Prostate gland (tissue), 2 donors: ENCODE measurements at regions not wholly inside any gene's neighbourhood (a gene's known extent, or its start where the extent isn't known, plus 50 kb on each side); places are given as distances from the start of the nearest gene placed in this dataset.

ENCODE experiments used
- DNase-seq: peaks from one replicate; pipeline ENCODE4 v3.0.0-alpha.2; 2019; ENCODE audit warnings: low spot score
- H3K27ac ChIP-seq, 2 donors: fragments of 200-600 bp; sonication (generic); 2 replicates each; pipeline ENCODE4 v1.5.1; 2017 to 2019
- H3K27me3 ChIP-seq: fragments of 200-600 bp; sonication (generic); replicated peaks from 2 replicates; pipeline ENCODE4 v1.5.1; 2019; ENCODE audit not compliant: insufficient read depth
- H3K36me3 ChIP-seq, 2 donors: fragments of 200-600 bp; sonication (generic); 1 replicate in 1 of 2; 2 replicates in 1 of 2; pipeline versions ENCODE4 v1.5.1 to v1.8.1; 2017 to 2019
- H3K4me1 ChIP-seq: fragments of 200-600 bp; sonication (generic); replicated peaks from 2 replicates; pipeline ENCODE4 v1.5.1; 2019
- H3K4me3 ChIP-seq, 2 donors: fragments of 200-600 bp; sonication (generic); 2 replicates each; pipeline ENCODE4 v1.5.1; 2017 to 2019
- H3K9me3 ChIP-seq: fragments of 200-600 bp; sonication (generic); 2 replicates; pipeline ENCODE4 v1.5.1; 2017
- CTCF ChIP-seq, 4 experiments: fragments of 200-600 bp in 2 of 4; fragments of 450-650 bp in 2 of 4; sonication (generic) in 2 of 4; IDR thresholded peaks; 1 replicate in 3 of 4; 2 replicates in 1 of 4; pipeline ENCODE4 v1.5.1; 2016 to 2019; ENCODE audit warnings: antibody characterized with exemption in 4 of 4, mild to moderate bottlenecking in 2 of 4, moderate library complexity in 2 of 4
- POLR2A ChIP-seq: fragments of 450-650 bp; IDR thresholded peaks from one replicate; pipeline ENCODE4 v1.6.1; 2016; ENCODE audit warnings: antibody characterized with exemption, mild to moderate bottlenecking
- POLR2AphosphoS5 ChIP-seq: sonication (generic); formaldehyde crosslinking; IDR thresholded peaks from one replicate; pipeline ENCODE4 v1.6.1; 2017; ENCODE audit warnings: antibody characterized with exemption
- WGBS: methylation state at CpG from one replicate; pipeline ENCODE4 v1.1.5; 2018; 5-methylcytosine and 5-hydroxymethylcytosine counted together
- intact Hi-C: fragments of 100-400 bp; cut with DNase I; formaldehyde crosslinking; loops from one replicate; pipeline ENCODE4 v1.14.2; 2022

DNA sequence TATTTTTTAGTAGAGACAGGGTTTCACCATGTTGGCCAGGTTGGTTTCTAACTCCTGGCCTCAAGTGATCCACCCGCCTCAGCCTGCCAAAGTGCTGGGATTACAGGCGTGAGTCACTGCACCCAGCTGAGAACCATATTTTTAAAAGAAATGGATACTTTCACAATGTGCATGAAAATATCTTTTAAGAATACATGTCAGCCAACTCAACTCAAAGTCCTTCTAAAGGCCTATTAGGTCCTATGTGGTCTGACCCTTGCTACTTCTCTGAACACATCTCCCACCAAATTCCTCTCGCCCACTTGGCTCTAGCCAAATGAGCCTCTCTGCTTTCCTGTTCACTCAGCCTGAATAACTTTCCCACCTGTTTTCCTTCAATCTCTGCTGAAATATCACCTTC, 119.6 kb downstream of the MTX2 start:
- WGBS, result 95% methylated on average over 3 of the region's 3 CpGs
- H3K27ac ChIP-seq, result no peak overlapping the region
- no peaks in the 10 kb centered on the region for H3K9me3 ChIP-seq
- intact Hi-C loops, result no loop called here
- no peaks in the 10 kb centered on the region for H3K27me3 ChIP-seq
- H3K36me3 ChIP-seq, result no peaks in the 10 kb centered on the region
- no peak overlapping the region for H3K4me3 ChIP-seq
- DNase-seq, result no peak
- no peaks in the 10 kb centered on the region for H3K4me1 ChIP-seq
- TF ChIP-seq POLR2AphosphoS5, result no peak
- TF ChIP-seq CTCF (IDR thresholded peaks at IDR 0.05), result no peak
- no peak for TF ChIP-seq POLR2A

- Histone ChIP-seq H3K36me3 (no peaks in the 10 kb centered on the region), H3K27ac (no peak overlapping the region), H3K9me3 (no peaks in the 10 kb centered on the region), H3K4me1 (no peaks in the 10 kb centered on the region), H3K4me3 (no peak overlapping the region), H3K27me3 (no peaks in the 10 kb centered on the region)
- WGBS, result 76% methylated on average over 5 of the region's 5 CpGs
- intact Hi-C loops, result no loop called here
- TF ChIP-seq POLR2AphosphoS5 (no peak), POLR2A (no peak), CTCF (IDR thresholded peaks at IDR 0.05) (no peak)
- DNase-seq, result no peak
These were observed 121.3 kb downstream of the MTX2 start for GRCh38 chr2:176390276-176391147.

DNA sequence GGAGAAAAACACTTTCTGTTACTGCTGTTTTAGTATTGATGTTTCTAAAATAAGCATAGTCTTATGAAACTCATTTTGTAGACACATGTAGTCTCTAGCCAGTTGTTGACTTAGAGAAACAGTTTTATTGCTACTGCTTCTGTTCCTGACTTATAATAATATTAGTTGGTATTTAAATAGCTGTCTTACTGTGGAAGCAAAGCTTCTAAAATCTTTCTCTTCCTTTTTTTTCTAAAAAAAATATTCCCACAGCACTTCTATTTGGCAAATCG, 121.8 kb downstream of the MTX2 start:
- intact Hi-C loops, result no loop called here
- Histone ChIP-seq H3K27me3 (no peaks in the 10 kb centered on the region), H3K4me1 (no peaks in the 10 kb centered on the region), H3K4me3 (no peak overlapping the region), H3K9me3 (no peaks in the 10 kb centered on the region), H3K36me3 (no peaks in the 10 kb centered on the region), H3K27ac (no peak overlapping the region)
- TF ChIP-seq CTCF (IDR thresholded peaks at IDR 0.05), result no peak
- peak; percentile 39 for TF ChIP-seq POLR2AphosphoS5
- no peak for TF ChIP-seq POLR2A
- no peak for DNase-seq
- WGBS, result 95% methylated on average over 1 of the region's 1 CpG

GRCh38 chr2:176392249-176392648, 123.0 kb downstream of the MTX2 start:
- Histone ChIP-seq H3K27ac (no peak overlapping the region), H3K4me1 (no peaks in the 10 kb centered on the region), H3K4me3 (no peak overlapping the region), H3K9me3 (no peaks in the 10 kb centered on the region), H3K27me3 (no peaks in the 10 kb centered on the region), H3K36me3 (no peaks in the 10 kb centered on the region)
- 55% methylated on average over 6 of the region's 6 CpGs for WGBS
- intact Hi-C loops, result no loop called here
- peak; percentile 27 for DNase-seq
- TF ChIP-seq POLR2A (no peak), POLR2AphosphoS5 (peak; percentile 59), CTCF (IDR thresholded peaks at IDR 0.05) (no peak)

GRCh38 chr2:176392744-176393414, 123.6 kb downstream of the MTX2 start:
- H3K36me3 ChIP-seq, result no peaks in the 10 kb centered on the region
- no peak overlapping the region for H3K27ac ChIP-seq
- intact Hi-C loops, result no loop called here
- 80% methylated on average over 3 of the region's 3 CpGs for WGBS
- no peaks in the 10 kb centered on the region for H3K4me1 ChIP-seq
- no peaks in the 10 kb centered on the region for H3K9me3 ChIP-seq
- TF ChIP-seq POLR2A, result no peak
- no peak for TF ChIP-seq CTCF (IDR thresholded peaks at IDR 0.05)
- TF ChIP-seq POLR2AphosphoS5, result no peak
- H3K4me3 ChIP-seq, result no peak overlapping the region
- H3K27me3 ChIP-seq, result no peaks in the 10 kb centered on the region
- DNase-seq, result no peak
